SK-N-SH treated with all-trans-retinoic acid at 6 μM for 48 hours (cell line): ENCODE measurements at regions not wholly inside any gene's neighbourhood (a gene's known extent, or its start where the extent isn't known, plus 50 kb on each side); places are given as distances from the start of the nearest gene placed in this dataset.

Experiments used
- ATAC-seq: fragments of 200-7000 bp; cut with Tn5 transposase; 3 replicates; pipeline ENCODE4 v1.9.1; 2020; ENCODE audit warnings: mild to moderate bottlenecking, moderate library complexity
- ARNTL ChIP-seq: fragments of 450-650 bp; formaldehyde crosslinking; IDR thresholded peaks from 2 replicates; pipeline ENCODE4 v1.5.0; 2020; ENCODE audit warnings: low read depth, mild to moderate bottlenecking, moderate library complexity, borderline replicate concordance
- BACH2 ChIP-seq: fragments of 250-450 bp; sonication (Bioruptor Pico); IDR thresholded peaks from 2 replicates; pipeline ENCODE4 v1.9.0; 2021; ENCODE audit warnings: mild to moderate bottlenecking, borderline replicate concordance
- CSDC2 ChIP-seq: fragments of 250-450 bp; sonication (Bioruptor Pico); IDR thresholded peaks from 2 replicates; pipeline ENCODE4 v1.5.0; 2020; ENCODE audit warnings: mild to moderate bottlenecking, moderate library complexity
- CSRNP3 ChIP-seq: fragments of 250-450 bp; sonication (Bioruptor Pico); IDR thresholded peaks from 2 replicates; pipeline ENCODE4 v1.5.1; 2021; ENCODE audit warnings: mild to moderate bottlenecking, moderate library complexity
- ESRRG ChIP-seq: fragments of 250-450 bp; sonication (Bioruptor Pico); IDR thresholded peaks from 2 replicates; pipeline ENCODE4 v1.6.1; 2021; ENCODE audit warnings: mild to moderate bottlenecking
- GLIS3 ChIP-seq: fragments of 250-450 bp; sonication (Bioruptor Pico); IDR thresholded peaks from 2 replicates; pipeline ENCODE4 v1.5.0; 2020; ENCODE audit warnings: mild to moderate bottlenecking, moderate library complexity
- ISL1 ChIP-seq: fragments of 250-450 bp; sonication (Bioruptor Pico); IDR thresholded peaks from 2 replicates; pipeline ENCODE4 v2.1.2; 2022; ENCODE audit warnings: mild to moderate bottlenecking, moderate library complexity
- OSR1 ChIP-seq: fragments of 250-450 bp; sonication (Bioruptor Pico); IDR thresholded peaks from 2 replicates; pipeline ENCODE4 v1.8.0; 2022; ENCODE audit warnings: moderate library complexity, mild to moderate bottlenecking, inconsistent platforms
- PATZ1 ChIP-seq: fragments of 250-450 bp; sonication (Bioruptor Pico); IDR thresholded peaks from 2 replicates; pipeline ENCODE4 v1.8.0; 2020; ENCODE audit warnings: mild to moderate bottlenecking, moderate library complexity, borderline replicate concordance
- POU6F1 ChIP-seq: fragments of 250-450 bp; sonication (Bioruptor Pico); IDR thresholded peaks from 2 replicates; pipeline ENCODE4 v1.8.0; 2021; ENCODE audit warnings: low read depth, mild to moderate bottlenecking, moderate library complexity, borderline replicate concordance
- PPARA ChIP-seq: fragments of 250-450 bp; sonication (Bioruptor Pico); IDR thresholded peaks from 2 replicates; pipeline ENCODE4 v1.5.0; 2020; ENCODE audit warnings: mild to moderate bottlenecking, borderline replicate concordance
- RARB ChIP-seq: fragments of 250-450 bp; sonication (Bioruptor Pico); IDR thresholded peaks from 2 replicates; pipeline ENCODE4 v1.8.0; 2021; ENCODE audit warnings: mild to moderate bottlenecking, moderate library complexity
- SNAI2 ChIP-seq: fragments of 250-450 bp; sonication (Bioruptor Pico); IDR thresholded peaks from 2 replicates; pipeline ENCODE4 v1.5.0; 2020; ENCODE audit warnings: mild to moderate bottlenecking, moderate library complexity
- TCF4 ChIP-seq: fragments of 250-450 bp; sonication (Bioruptor Pico); IDR thresholded peaks from 2 replicates; pipeline ENCODE4 v1.8.0; 2021; ENCODE audit warnings: mild to moderate bottlenecking, moderate library complexity, borderline replicate concordance
- TOX ChIP-seq: fragments of 250-450 bp; sonication (Bioruptor Pico); IDR thresholded peaks from 2 replicates; pipeline ENCODE4 v1.8.0; 2021; ENCODE audit warnings: mild to moderate bottlenecking, moderate library complexity, borderline replicate concordance
- TSHZ2 ChIP-seq: fragments of 250-450 bp; sonication (Bioruptor Pico); IDR thresholded peaks from 2 replicates; pipeline ENCODE4 v1.5.0; 2020; ENCODE audit warnings: mild to moderate bottlenecking, moderate library complexity
- ZC3H10 ChIP-seq: fragments of 250-450 bp; sonication (Bioruptor Pico); IDR thresholded peaks from 2 replicates; pipeline ENCODE4 v1.5.1; 2021; ENCODE audit warnings: mild to moderate bottlenecking, moderate library complexity
- ZFP3 ChIP-seq: fragments of 250-450 bp; sonication (Bioruptor Pico); IDR thresholded peaks from 2 replicates; pipeline ENCODE4 v1.5.0; 2020; ENCODE audit warnings: mild to moderate bottlenecking, moderate library complexity
- ZFP30 ChIP-seq: fragments of 450-650 bp; formaldehyde crosslinking; IDR thresholded peaks from 2 replicates; pipeline ENCODE4 v1.5.0; 2022; ENCODE audit warnings: mild to moderate bottlenecking, moderate library complexity
- ZNF565 ChIP-seq: fragments of 450-650 bp; formaldehyde crosslinking; conservative IDR thresholded peaks from 2 replicates; pipeline ENCODE4 v1.5.0; 2020; ENCODE audit warnings: low read depth, mild to moderate bottlenecking, moderate library complexity
- ZNF70 ChIP-seq: fragments of 450-650 bp; formaldehyde crosslinking; IDR thresholded peaks from 2 replicates; pipeline ENCODE4 v1.5.0; 2020; ENCODE audit warnings: mild to moderate bottlenecking, moderate library complexity
- ZNF8 ChIP-seq: fragments of 450-650 bp; formaldehyde crosslinking; IDR thresholded peaks from 2 replicates; pipeline ENCODE4 v1.5.0; 2020; ENCODE audit warnings: mild to moderate bottlenecking, moderate library complexity
- TF ChIP-seq, protein P1 (sequence below): fragments of 250-450 bp; sonication (Bioruptor Pico); IDR thresholded peaks from 2 replicates; pipeline ENCODE4 v1.5.1; 2020; ENCODE audit warnings: low read depth, mild to moderate bottlenecking, moderate library complexity

DNA sequence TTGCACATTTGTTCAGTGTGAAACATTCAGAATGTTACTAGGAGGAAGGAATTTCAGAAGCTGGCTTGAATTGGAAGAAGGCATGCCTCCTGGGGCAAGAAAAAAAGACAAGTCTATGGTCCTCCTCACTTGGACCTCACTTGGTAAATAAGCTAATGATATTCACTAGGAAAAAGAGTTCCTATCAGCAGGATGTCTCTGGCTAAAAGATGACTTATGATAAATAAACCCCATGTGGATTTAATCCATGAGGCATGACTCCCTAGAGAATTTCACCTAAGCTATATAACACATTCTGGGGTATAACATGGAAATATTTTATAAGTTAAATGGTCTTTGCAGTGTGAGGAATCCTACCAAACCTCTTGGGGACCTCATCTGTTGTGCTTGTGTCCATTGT is 199.9 kb downstream of the LRIG3 start:
- TF ChIP-seq ZFP30 (CRISPR knock-in tag): no peak
- TF ChIP-seq TSHZ2 (CRISPR knock-in tag): no peak
- no peak for TF ChIP-seq SNAI2 (CRISPR knock-in tag)
- TF ChIP-seq BACH2 (CRISPR knock-in tag): no peak
- no peak for TF ChIP-seq OSR1 (CRISPR knock-in tag)
- no peak for TF ChIP-seq TOX (CRISPR knock-in tag)
- no peak for TF ChIP-seq TCF4 (CRISPR knock-in tag)
- no peak for TF ChIP-seq CSRNP3 (CRISPR knock-in tag)
- TF ChIP-seq CSDC2: no peak
- TF ChIP-seq RARB (CRISPR knock-in tag): no peak
- TF ChIP-seq POU6F1 (CRISPR knock-in tag): no peak
- TF ChIP-seq ESRRG (CRISPR knock-in tag): no peak
- TF ChIP-seq ZFP3 (CRISPR knock-in tag): no peak
- no peak for TF ChIP-seq ZC3H10 (CRISPR knock-in tag)
- TF ChIP-seq, protein P1, sequence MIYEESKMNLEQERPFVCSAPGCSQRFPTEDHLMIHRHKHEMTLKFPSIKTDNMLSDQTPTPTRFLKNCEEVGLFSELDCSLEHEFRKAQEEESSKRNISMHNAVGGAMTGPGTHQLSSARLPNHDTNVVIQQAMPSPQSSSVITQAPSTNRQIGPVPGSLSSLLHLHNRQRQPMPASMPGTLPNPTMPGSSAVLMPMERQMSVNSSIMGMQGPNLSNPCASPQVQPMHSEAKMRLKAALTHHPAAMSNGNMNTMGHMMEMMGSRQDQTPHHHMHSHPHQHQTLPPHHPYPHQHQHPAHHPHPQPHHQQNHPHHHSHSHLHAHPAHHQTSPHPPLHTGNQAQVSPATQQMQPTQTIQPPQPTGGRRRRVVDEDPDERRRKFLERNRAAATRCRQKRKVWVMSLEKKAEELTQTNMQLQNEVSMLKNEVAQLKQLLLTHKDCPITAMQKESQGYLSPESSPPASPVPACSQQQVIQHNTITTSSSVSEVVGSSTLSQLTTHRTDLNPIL (CRISPR knock-in tag): no peak
- TF ChIP-seq GLIS3 (CRISPR knock-in tag): no peak
- no peak for TF ChIP-seq ISL1
- ATAC-seq: no peak

- TF ChIP-seq BACH2 (CRISPR knock-in tag): no peak
- no peak for TF ChIP-seq ZC3H10 (CRISPR knock-in tag)
- TF ChIP-seq PPARA (CRISPR knock-in tag): no peak
- TF ChIP-seq ISL1: no peak
- no peak for TF ChIP-seq GLIS3 (CRISPR knock-in tag)
- TF ChIP-seq ZNF70: no peak
- no peak for TF ChIP-seq ZFP30 (CRISPR knock-in tag)
- no peak for TF ChIP-seq OSR1 (CRISPR knock-in tag)
- no peak for TF ChIP-seq ZNF565 (CRISPR knock-in tag)
- no peak for TF ChIP-seq ZNF8
- TF ChIP-seq, all 23 proteins: peak for 0
- ATAC-seq: no peak
These were observed 194.8 kb downstream of the LRIG3 start for GRCh38 chr12:58725400-58726105.

DNA sequence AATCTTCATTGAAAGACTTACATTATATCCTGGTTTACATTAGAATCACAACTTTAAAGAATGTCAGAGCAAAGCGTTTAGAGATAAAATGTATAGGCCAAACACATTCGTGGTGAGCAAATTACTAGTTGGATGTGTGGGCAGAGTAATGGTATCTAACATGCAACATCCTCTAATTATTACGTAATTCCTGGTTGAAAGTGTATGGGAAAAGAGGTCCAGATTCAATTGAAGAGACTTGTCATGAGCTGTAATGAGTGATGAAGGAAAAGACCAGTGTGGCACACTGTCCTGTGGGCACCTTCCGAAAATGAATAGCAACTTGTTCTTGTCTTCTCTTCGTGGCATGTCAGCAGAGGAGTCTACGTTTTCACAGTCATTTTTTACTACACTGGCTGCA is 192.8 kb downstream of the LRIG3 start:
- no peak for ATAC-seq
- TF ChIP-seq ISL1 (no peak), SNAI2 (CRISPR knock-in tag) (no peak), ZNF8 (no peak), PPARA (CRISPR knock-in tag) (no peak), CSRNP3 (CRISPR knock-in tag) (no peak), ARNTL (CRISPR knock-in tag) (no peak), CSDC2 (no peak), BACH2 (CRISPR knock-in tag) (no peak), ESRRG (CRISPR knock-in tag) (no peak), TCF4 (CRISPR knock-in tag) (no peak), RARB (CRISPR knock-in tag) (no peak), ZNF565 (CRISPR knock-in tag) (no peak), PATZ1 (no peak), TOX (CRISPR knock-in tag) (no peak), OSR1 (CRISPR knock-in tag) (no peak)
- TF ChIP-seq, protein P1 (CRISPR knock-in tag): no peak
